ENCODE measurements at regions not wholly inside any gene's neighbourhood (a gene's known extent, or its start where the extent isn't known, plus 50 kb on each side); places are given as distances from the start of the nearest gene placed in this dataset.

DNA sequence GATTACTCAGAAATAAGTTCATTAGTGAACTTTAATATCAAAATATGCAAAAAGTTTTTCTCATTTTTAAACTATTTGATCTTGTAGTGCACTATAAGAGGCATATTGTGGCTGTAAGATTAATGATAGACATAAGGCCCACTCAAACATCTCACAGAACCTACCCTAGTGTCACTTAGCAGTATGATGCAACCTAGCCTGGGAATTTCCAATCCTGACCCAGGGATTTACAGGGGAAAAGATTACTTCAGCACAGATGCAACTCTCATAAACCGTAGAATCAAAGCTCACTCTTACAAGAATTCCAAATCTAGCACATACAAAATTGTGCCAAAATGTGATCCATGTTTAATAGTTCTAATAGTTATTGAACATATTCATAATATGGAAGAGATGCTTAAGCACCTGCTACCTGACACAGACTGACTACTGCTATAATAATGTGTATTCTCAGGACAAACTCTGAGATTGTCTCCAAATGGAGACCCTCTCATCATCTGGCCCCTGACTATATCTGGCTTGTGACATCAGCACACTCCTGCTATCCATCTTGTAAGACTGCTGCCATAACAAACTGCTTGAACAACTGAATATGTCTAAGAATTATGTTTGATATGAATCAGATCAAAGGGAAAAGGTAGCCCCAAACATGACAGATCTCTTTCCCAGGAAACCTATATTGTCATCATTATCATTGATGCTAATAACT is 271.9 kb downstream of the PABPC4L start:
- TF ChIP-seq POLR2A (IDR thresholded peaks at IDR 0.05; ENCODE audit: low read length): no peak
- TF ChIP-seq GATA1 (IDR thresholded peaks at IDR 0.05; ENCODE audit: low read depth, low read length): no peak
